ENCODE measurements at regions not wholly inside any gene's neighbourhood (a gene's known extent, or its start where the extent isn't known, plus 50 kb on each side); places are given as distances from the start of the nearest gene placed in this dataset.

DNA sequence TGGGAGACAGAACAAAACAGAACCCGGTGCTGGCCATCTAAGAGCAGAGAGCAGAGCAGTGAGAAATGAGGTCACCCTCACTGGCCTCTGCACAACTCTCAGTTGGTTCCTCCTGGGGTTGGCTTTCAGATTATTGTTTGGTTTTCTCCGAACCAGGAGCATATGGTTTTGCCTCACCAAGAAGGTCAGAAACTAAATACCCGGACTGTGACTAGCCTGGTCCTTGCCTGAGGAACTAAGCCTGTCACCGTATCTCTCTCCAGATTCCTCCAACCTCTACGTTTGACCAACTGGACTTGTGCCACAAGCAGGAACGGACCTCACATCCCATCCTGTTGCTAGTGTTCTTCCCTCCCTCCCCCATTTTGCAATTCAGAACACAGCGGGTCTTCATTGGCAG lies 450.4 kb upstream of the JARID2 start:
- H3K9me3 ChIP-seq (ENCODE audit: insufficient read depth, low read length), result no peaks in the 10 kb centered on the region
- no peak overlapping the region for H3K27ac ChIP-seq (ENCODE audit: low read depth, low read length)
- H3K9me2 ChIP-seq (replicated peaks; ENCODE audit: insufficient read depth, low read length), result no peaks in the 10 kb centered on the region
- H4K20me1 ChIP-seq (ENCODE audit: low read depth, low read length), result no peaks in the 10 kb centered on the region
- H3K36me3 ChIP-seq (ENCODE audit: low read length), result no peaks in the 10 kb centered on the region
- no peaks in the 10 kb centered on the region for H3F3A ChIP-seq (ENCODE audit: insufficient read depth)
- no peaks in the 10 kb centered on the region for H3K27me3 ChIP-seq (ENCODE audit: low read length)
- no peak overlapping the region for H3K4me3 ChIP-seq (ENCODE audit: insufficient read depth, low read length, poor library complexity, severe bottlenecking)
- TF ChIP-seq, protein P1, sequence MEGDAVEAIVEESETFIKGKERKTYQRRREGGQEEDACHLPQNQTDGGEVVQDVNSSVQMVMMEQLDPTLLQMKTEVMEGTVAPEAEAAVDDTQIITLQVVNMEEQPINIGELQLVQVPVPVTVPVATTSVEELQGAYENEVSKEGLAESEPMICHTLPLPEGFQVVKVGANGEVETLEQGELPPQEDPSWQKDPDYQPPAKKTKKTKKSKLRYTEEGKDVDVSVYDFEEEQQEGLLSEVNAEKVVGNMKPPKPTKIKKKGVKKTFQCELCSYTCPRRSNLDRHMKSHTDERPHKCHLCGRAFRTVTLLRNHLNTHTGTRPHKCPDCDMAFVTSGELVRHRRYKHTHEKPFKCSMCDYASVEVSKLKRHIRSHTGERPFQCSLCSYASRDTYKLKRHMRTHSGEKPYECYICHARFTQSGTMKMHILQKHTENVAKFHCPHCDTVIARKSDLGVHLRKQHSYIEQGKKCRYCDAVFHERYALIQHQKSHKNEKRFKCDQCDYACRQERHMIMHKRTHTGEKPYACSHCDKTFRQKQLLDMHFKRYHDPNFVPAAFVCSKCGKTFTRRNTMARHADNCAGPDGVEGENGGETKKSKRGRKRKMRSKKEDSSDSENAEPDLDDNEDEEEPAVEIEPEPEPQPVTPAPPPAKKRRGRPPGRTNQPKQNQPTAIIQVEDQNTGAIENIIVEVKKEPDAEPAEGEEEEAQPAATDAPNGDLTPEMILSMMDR (IDR thresholded peaks at IDR 0.05; ENCODE audit: insufficient read depth, low read length, poor library complexity, severe bottlenecking), result no peak
- TF ChIP-seq EZH2phosphoT487 (conservative IDR thresholded peaks at IDR 0.05; ENCODE audit: low read length), result no peak
- H3K79me2 ChIP-seq (ENCODE audit: insufficient read depth, low read length), result no peaks in the 10 kb centered on the region
- no peak overlapping the region for H3K4me2 ChIP-seq (ENCODE audit: low read depth, low read length, poor library complexity, severe bottlenecking)
- H3K9ac ChIP-seq (ENCODE audit: low read length), result no peak overlapping the region
- H2AFZ ChIP-seq (ENCODE audit: low read depth, low read length, severe bottlenecking), result no peak overlapping the region

DNA sequence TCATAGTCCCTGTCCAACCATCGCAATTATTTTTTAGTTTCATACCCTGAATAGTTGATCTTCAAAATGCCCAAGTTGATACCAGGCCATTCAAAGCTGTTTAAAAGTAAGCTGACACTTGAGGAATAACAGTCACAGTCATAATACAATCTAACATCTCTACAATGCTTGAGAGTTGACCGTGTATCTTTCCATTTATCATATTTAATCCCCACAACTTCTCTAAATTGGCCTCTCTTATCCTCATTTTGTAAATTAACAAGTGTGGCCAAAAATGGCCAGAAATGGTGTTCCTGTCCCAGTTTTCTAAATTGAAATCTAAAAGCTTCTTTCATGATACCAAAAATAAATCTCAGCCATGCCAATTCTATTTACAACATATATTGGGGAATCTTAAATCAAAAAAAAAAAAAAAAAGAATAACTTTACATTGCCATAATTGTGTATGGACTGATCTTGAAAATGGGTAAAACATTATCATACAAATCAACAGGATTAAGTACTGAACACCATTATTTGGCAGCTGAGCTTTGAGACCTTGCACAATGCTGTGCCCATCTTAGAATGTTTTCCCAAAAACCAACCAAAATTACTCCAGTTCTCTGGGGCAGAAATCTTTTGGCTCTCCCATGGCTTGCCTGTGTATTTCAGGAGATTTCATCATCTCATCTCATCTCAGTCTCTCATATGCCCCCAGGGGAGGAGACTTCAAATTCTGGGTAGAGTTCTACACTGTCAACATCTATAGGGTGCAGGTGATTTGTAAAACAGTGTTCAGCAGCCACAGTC lies 448.7 kb upstream of the JARID2 start:
- Histone ChIP-seq H3K79me2 (ENCODE audit: insufficient read depth, low read length) (no peaks in the 10 kb centered on the region), H3K9me2 (replicated peaks; ENCODE audit: insufficient read depth, low read length) (no peaks in the 10 kb centered on the region), H3K4me3 (ENCODE audit: insufficient read depth, low read length, poor library complexity, severe bottlenecking) (no peak overlapping the region), H4K20me1 (ENCODE audit: low read depth, low read length) (no peaks in the 10 kb centered on the region), H3K27me3 (ENCODE audit: low read length) (no peaks in the 10 kb centered on the region), H3K27ac (ENCODE audit: low read depth, low read length) (no peak overlapping the region), H2AFZ (ENCODE audit: low read depth, low read length, severe bottlenecking) (no peak overlapping the region), H3F3A (ENCODE audit: insufficient read depth) (no peaks in the 10 kb centered on the region), H3K9me3 (ENCODE audit: insufficient read depth, low read length) (no peaks in the 10 kb centered on the region), H3K4me2 (ENCODE audit: low read depth, low read length, poor library complexity, severe bottlenecking) (no peak overlapping the region), H3K9ac (ENCODE audit: low read length) (no peak overlapping the region), H3K36me3 (ENCODE audit: low read length) (no peaks in the 10 kb centered on the region)
- TF ChIP-seq EZH2phosphoT487 (conservative IDR thresholded peaks at IDR 0.05; ENCODE audit: low read length), result no peak

DNA sequence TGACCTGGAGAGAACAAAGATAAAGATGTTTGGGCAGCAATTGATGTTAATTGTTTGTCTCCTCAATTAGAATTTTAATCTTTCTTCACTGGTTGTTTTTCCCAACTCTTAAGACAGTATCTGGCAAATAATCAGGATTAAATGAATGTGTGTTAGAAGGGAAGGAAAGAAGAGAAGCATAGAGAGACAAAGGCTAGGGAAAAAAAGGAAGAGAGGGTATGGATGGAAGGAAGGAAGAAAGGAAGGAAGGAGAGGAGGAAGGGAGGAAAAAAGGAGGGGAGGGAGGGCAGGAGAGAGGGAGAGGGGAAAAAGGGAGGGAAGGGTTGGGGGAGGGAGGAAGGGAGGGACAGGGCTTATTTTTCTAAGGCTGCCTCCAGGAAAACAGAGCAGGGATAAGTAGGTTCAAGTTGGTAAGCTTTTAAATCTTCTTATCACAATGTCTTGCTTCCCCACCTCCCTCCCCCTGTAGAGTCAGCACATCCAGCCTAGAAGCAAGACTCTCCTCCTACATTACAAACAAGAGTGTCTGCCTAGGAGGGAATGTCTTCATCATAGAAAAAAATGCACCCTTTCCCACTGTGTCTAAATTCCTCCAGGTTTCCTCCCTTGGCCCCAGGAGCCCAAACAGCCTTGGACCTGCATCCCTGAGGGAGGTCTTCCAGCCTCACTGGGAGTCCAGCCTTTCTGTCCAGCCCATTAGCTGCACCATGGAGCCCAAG lies 447.8 kb upstream of the JARID2 start:
- H3K4me2 ChIP-seq (ENCODE audit: low read depth, low read length, poor library complexity, severe bottlenecking), result no peak overlapping the region
- no peaks in the 10 kb centered on the region for H3K36me3 ChIP-seq (ENCODE audit: low read length)
- H2AFZ ChIP-seq (ENCODE audit: low read depth, low read length, severe bottlenecking), result no peak overlapping the region
- no peaks in the 10 kb centered on the region for H3K9me2 ChIP-seq (replicated peaks; ENCODE audit: insufficient read depth, low read length)
- no peak overlapping the region for H3K9ac ChIP-seq (ENCODE audit: low read length)
- no peaks in the 10 kb centered on the region for H3K9me3 ChIP-seq (ENCODE audit: insufficient read depth, low read length)
- H4K20me1 ChIP-seq (ENCODE audit: low read depth, low read length), result no peaks in the 10 kb centered on the region
- H3K27me3 ChIP-seq (ENCODE audit: low read length), result no peaks in the 10 kb centered on the region
- H3K79me2 ChIP-seq (ENCODE audit: insufficient read depth, low read length), result no peaks in the 10 kb centered on the region
- no peak for TF ChIP-seq EZH2phosphoT487 (conservative IDR thresholded peaks at IDR 0.05; ENCODE audit: low read length)
- TF ChIP-seq, protein P1 (IDR thresholded peaks at IDR 0.05; ENCODE audit: insufficient read depth, low read length, poor library complexity, severe bottlenecking), result no peak
- no peak overlapping the region for H3K4me3 ChIP-seq (ENCODE audit: insufficient read depth, low read length, poor library complexity, severe bottlenecking)
- no peak overlapping the region for H3K27ac ChIP-seq (ENCODE audit: low read depth, low read length)
- H3F3A ChIP-seq (ENCODE audit: insufficient read depth), result no peaks in the 10 kb centered on the region

DNA sequence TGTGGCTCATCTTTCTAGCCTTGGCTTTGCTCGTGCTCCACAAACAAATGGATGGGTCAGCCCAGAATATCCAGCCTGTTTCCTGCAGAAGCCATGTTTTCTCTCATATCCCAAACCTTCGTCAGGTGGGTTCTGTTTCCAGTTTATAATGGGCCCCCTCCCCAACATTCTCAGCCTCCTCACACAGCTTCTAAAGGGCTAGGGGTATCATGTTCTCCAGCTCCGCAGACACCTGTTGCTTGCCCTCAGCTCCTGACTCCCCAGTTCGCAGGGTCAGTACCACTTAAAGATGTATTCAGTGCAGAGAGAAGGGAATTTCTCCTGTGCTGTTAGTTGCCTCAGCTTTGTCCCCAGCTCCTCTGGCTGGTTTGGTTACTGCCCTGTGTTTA lies 447.3 kb upstream of the JARID2 start:
- Histone ChIP-seq H3K9ac (ENCODE audit: low read length) (no peak overlapping the region), H3K27me3 (ENCODE audit: low read length) (no peaks in the 10 kb centered on the region), H3K9me2 (replicated peaks; ENCODE audit: insufficient read depth, low read length) (no peaks in the 10 kb centered on the region), H3K36me3 (ENCODE audit: low read length) (no peaks in the 10 kb centered on the region), H3K79me2 (ENCODE audit: insufficient read depth, low read length) (no peaks in the 10 kb centered on the region), H4K20me1 (ENCODE audit: low read depth, low read length) (no peaks in the 10 kb centered on the region), H3K4me3 (ENCODE audit: insufficient read depth, low read length, poor library complexity, severe bottlenecking) (no peak overlapping the region), H3K4me2 (ENCODE audit: low read depth, low read length, poor library complexity, severe bottlenecking) (no peak overlapping the region), H3K27ac (ENCODE audit: low read depth, low read length) (no peak overlapping the region), H2AFZ (ENCODE audit: low read depth, low read length, severe bottlenecking) (no peak overlapping the region), H3F3A (ENCODE audit: insufficient read depth) (no peaks in the 10 kb centered on the region), H3K9me3 (ENCODE audit: insufficient read depth, low read length) (no peaks in the 10 kb centered on the region)
- TF ChIP-seq EZH2phosphoT487 (conservative IDR thresholded peaks at IDR 0.05; ENCODE audit: low read length), result no peak
- TF ChIP-seq, protein P1 (IDR thresholded peaks at IDR 0.05; ENCODE audit: insufficient read depth, low read length, poor library complexity, severe bottlenecking), result no peak
